Smooth muscle cell of the brain vasculature (primary cell): ENCODE measurements at regions not wholly inside any gene's neighbourhood (a gene's known extent, or its start where the extent isn't known, plus 50 kb on each side); places are given as distances from the start of the nearest gene placed in this dataset.
"Not testable (repeated sequence)": the region's sequence is repeated elsewhere in the genome, so short reads cannot be mapped to it uniquely, and the experiment has no call there.

Experiments
- DNase-seq: peaks from one replicate; pipeline ENCODE4 v3.0.0-alpha.2; 2012; ENCODE audit warnings: low read depth, low spot score

DNA sequence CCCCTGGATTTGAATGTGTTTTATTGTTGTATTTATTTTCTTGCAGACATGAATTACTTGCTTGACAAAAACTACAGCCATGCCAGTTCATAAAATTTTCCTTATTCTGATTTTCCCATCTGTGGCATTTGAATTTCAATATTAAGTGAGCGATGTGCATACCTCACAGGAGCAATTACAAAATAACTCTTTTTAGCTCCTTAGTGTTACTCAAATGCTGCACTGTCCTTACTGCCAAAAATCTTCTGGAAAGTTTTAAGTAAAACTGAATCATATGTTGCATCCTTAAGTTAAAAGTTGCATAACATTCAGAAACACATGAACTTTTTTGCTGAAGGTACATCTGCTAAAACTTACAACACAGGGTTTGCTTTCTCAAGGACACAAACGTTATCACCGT, 120.1 kb downstream of the OR4M2 start:
- not testable (repeated sequence) for DNase-seq

DNA sequence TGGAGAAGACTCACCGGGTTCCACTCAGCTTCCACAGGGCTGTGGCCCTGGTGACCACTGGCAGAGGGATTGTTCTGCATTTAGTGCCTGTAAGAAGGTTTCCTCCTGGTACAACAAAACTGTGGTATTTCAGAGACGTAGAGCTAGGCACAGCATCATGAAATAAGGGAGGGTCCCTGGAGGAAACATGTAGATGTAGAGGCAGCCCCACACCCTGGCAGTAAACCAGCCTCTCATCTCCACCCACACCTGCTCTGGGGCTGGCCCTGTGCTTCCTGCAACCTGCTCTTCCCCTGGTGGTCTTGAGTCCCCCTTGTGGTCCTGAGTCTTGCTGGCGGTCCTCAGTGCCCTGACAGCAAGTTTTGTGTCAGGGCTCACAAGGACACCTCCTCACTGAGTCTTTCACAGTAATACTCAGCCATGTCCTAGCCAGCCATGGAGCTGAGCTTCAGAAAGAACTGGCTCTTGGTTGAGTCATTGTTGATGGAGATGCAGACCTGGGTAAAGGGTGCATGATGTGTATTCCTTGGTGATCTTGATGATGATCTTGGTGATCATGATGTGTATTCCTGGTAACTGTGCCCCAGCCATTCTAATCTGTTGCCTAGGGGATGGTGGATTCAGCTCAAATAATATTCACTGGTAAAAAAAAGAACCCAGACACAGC, 121.8 kb downstream of the OR4M2 start:
- DNase-seq = not testable (repeated sequence)

DNA sequence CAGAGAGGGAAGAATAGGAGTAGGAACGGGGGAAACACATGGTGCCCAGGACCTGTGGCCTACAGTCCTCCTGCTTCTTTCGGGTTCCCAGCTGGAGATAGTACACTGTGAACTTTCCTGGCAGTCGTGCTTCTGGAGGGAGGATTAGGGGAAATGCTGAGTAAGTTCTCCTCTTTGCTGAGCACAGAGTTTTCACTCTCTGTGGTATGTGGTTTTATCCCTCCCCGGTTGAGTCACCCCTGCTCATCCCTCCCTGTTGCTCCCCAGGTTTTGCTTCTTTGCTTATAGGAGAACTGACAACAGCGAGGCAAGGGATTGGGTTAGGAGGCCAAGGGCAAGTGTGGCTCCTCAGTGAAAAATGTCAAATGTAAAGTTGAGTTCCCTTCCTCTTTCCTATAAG, 122.9 kb downstream of the OR4M2 start:
- DNase-seq = not testable (repeated sequence)

DNA sequence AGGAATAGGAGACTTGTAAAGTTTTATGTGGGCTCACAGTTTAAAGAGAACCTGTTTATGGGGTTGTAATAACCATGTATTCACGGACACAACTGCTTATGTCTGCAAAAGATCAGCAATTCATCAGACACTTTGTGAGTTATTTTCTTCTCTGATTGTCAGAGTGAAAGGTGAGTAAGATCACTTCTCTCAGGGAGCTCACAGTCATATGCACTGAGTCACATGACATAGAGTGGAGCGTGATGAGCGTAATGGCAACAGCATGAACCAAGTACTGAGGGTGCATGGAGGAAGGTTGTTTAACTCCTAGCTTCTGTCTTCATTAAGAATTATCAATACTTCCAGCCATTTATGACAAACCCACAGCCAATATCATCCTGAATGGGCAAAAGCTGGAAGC, 128.8 kb downstream of the OR4M2 start:
- DNase-seq = not testable (repeated sequence)

DNA sequence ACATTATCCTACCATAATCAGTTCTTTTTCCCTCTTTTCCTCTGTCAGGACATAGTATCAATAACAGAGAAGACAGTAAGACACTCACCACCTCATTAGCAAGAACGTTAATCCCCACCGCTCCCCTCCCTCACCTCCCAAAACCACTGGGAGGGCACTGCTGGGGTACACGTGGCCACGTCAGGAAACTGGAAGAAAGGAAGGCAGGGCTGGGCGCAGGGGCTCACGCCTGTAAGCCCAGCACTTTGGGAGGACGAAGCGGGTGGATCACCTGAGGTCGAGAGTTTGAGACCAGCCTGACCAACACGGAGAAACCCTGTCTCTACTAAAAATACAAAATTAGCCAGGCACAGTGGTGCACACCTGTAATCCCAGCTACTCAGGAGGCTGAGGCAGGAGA, 142.3 kb downstream of the OR4M2 start:
- DNase-seq = not testable (repeated sequence)

DNA sequence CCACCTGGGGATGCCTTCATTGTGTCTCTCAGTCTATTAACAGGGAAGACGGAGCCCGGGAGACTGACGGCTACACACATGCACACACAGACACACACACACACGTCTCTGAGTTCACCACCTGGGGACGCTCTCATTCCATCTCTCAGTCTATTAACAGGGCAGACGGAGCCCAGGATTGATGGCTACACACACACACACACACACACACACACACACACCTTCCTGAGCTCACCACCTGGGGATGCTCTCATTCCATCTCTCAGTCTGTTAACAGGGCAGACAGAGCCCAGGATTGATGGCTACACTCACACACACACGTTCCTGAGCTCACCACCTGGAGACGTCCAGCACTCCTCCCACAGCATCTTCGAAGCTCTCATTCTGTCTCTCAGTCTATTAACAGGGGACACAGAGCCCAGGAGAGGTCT, 143.9 kb downstream of the OR4M2 start:
- no peak for DNase-seq

DNA sequence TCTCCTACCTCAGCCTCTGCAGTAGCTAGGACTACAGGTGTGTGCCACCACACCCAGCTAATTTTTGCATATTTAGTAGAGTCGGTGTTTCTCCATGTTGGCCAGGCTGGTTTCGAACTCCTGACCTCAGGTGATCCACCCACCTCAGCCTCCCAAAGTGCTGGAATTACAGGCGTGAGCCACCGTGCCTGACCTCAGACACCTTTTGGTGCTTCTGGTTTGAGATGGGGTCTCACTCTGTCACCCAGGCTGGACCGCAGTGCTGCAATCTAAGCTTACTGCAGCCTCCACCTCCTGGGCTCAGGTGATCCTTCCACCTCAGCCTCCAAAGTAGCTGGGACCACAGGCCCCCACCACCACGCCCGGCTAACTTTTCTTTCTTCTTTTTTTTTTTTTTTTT, 144.6 kb downstream of the OR4M2 start:
- DNase-seq = not testable (repeated sequence)

DNA sequence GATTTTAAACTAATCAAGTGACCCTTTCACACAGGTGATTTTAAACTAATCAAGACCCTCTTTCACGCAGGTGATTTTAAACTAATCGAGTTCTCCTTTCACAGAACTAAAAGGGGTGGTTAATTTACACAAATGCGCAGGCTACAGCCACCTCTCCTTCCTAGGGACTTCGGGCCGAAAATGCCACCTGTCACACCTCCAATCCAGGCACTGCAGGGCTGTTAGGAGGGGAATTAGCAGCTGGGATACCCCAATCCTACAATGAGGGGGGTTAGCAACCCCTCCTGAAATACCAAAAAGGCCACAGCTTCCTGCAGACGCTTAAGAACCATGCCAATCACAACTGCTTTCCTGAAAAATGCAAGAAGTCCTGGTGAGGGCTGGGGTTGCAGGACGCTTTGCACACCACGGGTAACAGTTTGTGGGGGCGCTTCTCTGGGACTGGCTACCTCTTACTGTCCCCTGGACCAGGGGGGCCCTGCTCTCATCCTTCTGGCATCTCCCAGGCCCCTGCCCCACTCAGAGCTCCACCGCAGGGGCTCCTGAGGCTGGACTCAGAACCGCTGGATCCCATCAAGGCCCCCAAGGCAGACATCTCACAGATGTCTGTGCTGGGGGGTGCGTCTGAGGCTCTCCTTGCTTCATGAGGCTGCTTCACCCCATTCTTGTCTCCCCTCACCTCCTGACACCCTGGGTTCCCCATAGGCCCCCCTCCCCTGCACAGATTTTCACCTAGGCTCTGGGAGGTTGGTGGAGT, 145.9 kb downstream of the OR4M2 start:
- DNase-seq = no peak

DNA sequence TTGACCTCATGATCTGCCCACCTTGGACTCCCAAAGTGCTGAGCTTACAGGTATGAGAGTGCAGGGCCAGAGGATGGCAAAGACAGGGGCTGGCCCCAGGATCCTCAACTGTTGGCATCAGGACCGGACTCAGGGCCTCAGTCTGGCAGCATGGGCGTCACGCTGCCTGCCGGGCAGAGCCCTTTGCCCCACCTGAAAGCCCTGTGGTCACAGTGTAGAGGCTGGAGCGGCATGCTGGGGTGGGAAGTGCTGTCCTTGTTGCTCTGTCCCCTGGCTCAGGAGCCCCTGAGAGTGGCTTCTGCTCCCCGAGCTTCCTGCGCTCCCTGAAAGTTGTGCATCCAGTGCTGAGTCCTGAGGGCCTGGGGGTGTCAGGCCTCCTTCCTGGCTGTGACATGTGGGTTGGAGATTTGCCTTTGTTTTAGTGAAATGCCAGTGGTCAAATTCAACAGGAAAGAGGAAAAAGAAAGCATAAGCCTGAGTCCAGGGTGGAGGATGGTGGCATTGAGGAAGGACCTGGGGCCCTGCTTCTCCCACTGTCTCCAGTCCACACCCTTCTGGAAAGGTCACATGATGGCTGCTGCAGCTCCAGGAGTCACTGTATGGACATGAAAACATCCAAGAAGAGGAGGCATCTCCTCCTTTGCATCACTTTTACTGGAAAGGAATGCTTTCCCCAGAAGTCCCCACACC, 147.2 kb downstream of the OR4M2 start:
- DNase-seq = no peak

DNA sequence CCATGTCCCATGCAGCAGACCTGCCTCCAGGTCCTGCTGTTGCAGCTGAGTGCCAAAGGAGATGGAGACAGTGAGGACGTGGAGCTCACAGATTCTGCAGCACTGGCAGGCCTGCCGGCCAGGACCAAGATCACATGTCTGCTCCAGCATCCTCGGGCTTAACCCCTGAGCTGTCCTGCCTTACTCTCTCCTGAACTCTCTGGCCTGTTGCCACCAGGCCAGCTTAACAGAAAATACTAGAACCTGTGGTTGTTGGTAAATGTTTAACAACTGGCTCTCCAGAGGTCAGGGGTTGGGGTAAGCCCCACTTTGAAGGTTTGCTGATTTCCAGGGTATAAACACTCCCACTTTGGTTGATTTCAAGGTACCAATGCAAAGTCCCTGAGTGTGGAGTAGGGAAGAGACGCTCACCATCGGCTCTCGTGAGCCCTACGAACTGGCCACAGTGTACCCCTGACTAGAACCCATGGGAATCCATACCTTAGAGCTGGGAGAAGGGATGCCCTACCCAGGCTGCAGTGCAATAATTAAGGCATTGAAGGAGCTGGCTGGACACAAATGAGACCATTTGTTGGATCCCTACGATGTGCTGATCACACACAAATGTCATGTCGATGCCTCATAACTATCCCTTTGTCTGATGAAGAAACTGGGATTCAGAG, 147.9 kb downstream of the OR4M2 start:
- no peak for DNase-seq

DNA sequence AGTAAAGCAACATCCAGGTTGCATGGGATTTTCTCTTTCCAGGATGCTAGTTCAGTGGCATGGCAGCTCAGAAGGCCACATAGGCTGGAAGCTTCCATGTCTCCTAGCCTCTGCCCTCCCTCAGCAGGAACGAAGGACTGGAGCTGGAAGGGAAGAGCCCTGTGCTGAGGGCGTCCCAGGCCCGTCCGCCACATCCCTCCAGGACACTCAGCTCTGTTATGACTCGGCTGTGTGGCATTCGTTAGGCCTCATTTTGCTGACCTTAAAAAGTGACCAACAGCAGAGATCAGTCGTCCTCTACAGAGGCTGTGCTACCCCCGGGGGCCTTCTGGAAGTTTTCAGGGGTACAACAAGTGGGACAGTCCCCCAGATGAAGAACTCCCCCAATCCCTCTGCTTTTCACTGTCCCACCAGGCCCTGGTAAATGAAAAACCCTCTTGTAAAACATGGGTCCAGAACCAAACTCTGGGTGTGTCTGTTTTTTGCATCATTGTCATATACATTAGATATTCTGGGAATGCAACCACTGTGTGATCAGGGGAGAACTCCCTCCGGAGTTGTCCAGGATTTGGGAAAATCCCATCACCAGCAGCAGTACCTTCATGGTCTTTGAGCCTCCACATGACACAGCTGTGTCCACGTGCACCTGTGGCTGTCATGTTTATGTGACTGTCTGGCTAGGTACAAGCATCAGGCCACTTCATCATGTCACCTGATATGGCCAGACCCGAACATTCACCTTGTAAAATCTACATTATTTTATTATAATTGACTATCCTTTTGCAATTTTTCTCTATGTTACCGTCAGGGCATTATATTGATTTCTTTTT, 149.9 kb downstream of the OR4M2 start:
- no peak for DNase-seq

DNA sequence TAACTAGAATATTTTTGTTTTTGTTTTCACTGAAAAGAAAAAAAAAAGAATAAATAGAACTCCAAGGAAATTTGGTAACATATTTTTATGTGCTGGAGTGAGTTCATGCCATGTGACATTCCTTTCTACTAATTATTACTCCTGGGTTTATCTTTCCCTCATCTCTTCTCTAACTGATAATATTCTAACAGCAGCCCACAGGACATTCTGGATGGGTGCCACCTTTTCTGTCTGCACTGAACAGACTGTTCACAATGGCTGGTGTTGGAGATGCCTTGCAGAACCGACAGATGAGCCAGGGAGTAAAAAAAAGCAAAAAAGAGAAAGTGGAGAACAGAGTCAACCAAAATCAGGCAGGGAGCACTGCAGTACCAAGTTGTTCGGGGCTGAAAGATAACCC, 151.3 kb downstream of the OR4M2 start:
- DNase-seq = no peak

DNA sequence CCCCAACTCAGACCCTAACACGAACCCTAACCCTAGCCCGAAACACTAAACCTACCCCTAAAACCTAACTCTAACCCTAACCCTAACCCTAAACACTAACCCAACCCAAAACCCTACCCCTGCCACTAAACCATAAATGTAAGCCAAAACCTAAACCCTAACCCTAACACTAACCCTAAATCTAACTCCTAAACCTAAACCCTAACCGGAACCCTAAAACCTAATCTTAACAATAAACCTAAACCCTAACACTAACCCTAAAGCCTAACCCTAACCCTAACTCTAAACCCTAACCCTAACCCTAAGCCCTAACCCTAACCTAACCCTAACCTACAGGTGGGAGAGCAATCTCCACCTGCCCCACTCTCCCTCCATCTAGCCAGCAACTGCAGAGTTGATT, 152.3 kb downstream of the OR4M2 start:
- no peak for DNase-seq

DNA sequence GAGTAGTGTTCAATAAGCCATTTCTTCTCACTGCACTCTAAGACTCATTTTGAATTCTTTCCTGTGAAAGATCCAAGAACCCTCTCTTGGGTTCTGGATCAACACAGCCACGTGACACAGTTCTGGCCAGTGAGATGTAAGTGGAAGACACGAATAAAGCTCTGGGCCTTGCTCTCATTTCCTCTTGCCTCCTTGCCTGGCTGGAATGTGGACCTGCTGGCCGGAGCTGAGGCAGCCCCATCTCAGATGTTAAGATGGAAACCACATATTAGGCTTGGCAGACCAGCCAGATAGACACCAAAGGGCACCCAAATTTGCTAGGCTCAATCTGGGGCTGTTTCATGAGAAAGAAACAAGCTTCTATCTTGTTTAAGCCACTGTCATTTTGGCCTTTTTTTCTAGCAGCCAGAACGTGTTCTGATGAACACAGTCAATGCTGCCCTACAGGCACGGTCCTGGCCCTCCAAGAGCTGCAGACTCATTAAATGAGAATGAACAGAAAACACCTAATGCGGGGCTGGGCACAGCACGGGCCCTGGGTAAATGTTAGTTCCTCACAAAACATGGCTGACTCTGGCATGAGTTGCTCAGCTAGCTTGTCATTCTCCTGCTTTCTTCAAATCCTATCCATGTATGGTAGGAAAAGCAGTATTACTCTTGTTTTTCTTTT, 155.1 kb downstream of the OR4M2 start:
- not testable (repeated sequence) for DNase-seq

DNA sequence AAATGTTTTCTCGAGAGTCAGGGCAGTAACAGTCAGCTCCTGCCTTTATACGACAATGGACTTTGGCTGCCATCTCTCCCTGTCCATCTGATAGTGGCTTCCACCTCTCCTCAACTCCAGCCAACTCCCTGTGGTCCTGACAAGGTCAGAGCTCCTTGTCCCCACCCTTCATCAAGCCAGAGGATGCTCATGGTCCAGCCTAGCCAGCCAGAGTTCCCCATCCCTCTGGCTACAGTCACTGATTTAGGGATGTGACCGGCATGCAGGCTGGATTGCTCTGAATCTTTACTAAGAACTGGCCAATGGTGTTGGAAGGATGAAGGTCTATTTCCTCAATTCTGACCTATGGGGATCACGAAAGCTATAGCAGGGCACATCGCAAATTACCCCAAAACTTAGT, 156.1 kb downstream of the OR4M2 start:
- no peak for DNase-seq

DNA sequence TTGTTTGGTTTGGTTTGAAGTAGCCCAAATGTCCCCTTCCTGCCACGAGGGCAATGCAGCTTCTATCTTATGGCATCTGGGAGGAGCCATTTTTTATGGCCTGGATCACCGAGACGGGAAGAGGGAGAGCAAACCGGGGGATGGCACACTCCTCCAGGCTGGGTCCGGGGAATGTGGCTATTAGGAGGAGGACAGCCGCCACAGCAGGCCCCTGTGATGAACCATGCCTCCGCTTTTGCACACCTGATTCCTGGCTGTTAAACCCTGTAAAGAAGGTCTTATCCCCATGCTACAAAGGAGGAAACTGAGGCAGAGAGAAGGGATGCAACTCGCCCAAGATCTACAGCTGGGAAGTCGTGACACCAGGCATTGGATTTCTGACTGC, 157.6 kb downstream of the OR4M2 start:
- DNase-seq = no peak

DNA sequence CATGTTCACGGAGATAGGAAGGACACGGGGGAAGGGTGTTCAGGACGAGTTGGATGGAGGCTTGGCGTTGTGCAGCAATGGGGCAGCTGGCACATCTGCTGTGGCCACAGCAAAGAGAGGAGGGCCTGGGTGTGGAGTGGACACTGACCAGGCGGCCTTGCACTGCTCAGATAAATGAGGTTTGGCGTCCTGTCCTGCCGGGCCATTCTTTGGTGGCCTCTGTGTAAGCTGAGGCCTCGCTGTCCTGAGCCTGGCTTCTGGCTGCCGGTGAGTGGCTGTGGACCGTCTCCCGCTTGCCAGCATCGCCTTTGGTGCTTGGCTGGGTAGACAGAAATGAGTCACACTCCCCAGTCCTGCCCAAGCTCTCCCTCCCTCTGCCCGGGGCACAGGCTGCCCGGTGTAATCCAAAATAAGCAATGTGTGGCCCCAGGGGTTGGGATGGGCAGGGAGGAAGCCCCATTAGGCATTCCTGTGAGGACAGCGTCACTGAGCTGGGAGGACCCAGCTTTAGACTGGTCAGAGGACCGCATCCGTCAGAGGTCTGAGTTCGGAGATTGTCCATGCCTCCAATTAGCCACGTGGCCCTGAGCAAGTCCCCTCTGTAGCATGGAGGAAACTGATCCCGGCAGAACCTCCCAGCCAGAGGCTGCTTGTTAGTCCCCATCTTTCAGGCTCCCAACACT, 158.1 kb downstream of the OR4M2 start:
- DNase-seq = not testable (repeated sequence)

DNA sequence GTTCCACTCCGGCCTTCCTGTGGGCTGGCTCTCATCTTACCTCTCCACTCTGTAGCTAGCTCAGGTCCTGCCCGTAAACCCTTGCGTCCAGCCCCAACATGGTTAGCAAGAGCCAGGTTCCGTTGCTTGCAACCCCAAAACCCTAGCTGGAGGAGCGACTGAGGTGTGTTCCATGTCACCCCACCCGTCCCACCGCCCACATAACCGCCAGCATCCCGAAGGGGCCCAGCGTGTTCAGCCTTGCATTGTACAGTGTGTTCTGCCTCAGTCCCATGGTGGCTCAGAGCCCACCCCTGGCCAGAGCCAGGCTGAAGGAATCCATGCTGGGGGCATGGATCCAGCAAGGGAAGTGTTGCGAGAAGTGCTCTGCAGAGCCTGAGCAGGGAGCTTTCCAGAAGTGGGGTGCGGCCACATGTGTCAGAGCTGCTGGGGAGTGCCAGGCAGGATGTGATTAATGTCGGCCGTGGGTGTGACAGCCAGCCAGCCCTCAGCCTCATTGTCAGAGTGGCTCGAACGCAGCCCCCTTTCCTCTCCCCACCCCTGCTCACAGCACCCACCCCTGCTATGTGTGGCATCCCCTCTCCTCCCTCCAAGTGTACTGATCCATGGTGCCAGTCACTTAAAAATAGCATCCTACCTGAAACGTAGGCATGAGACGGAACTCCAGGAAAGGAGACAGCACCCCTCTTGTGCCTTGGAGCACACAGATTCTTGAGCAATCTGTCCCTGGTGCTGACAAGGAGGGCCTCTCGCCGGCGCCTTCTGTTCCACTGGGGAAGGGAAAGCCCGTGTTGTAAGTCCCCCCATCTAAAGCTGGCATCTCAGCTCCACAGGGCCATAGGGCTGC, 158.9 kb downstream of the OR4M2 start:
- DNase-seq = not testable (repeated sequence)

DNA sequence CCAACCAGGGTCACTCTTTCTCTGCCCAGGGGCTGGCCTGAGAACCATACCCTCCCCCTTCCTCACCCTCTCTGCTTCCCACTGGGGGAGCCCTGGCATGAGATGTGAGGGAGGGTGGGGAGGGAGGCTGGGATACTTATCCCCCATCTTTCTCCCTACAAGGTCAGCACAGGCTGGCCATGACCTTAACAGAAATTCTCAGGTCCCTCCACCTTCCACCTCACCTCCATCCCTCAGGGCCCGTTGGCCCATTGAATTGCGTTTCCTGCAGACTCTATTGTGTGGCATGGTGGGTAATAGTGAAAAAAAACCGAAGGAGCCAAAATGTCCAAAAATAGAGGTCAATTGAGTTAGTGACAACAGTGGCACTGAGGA, 159.5 kb downstream of the OR4M2 start:
- no peak for DNase-seq
